ENCODE measurements at regions not wholly inside any gene's neighbourhood (a gene's known extent, or its start where the extent isn't known, plus 50 kb on each side); places are given as distances from the start of the nearest gene placed in this dataset.

DNA sequence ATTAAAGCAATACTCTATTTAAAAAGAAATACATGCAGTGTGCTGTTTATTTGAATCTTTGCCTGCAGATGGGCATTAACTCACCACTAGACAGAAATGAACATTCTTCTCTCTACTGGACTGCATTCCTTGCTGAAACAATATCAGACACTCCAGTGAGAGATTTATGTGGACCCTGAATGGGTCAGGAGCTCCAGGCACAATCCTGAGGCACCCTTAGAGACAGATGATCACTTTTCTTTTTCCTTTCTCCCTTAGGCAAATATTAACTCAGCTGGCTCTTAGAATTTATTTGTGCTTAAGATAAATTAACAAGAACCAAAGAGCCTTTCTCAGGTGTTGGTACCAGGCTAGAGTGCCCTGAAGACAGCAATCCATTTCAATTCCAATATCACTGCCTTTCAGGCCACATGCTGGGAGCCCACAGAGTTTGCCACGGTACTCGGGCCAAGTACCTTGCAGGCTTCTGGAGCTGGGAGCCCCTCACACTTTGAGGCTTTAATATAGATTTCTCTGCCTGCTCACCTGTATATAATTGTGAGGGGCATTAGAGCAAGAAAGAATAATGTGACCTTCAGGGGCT lies 173.0 kb downstream of the EMP1 start:
- Histone ChIP-seq H3K9me3 (ENCODE audit: low read depth) (no peaks in the 10 kb centered on the region), H3K9me2 (replicated peaks; ENCODE audit: insufficient read depth) (no peaks in the 10 kb centered on the region), H2AFZ (no peak overlapping the region), H3K27ac (no peak overlapping the region), H3K4me3 (no peak overlapping the region), H3K4me1 (ENCODE audit: insufficient read depth) (peaks cover 20% of the 10 kb centered on the region), H3K79me2 (no peaks in the 10 kb centered on the region), H3K36me3 (replicated peaks; ENCODE audit: insufficient read depth, low read depth) (no peaks in the 10 kb centered on the region), H3K27me3 (no peaks in the 10 kb centered on the region), H4K20me1 (ENCODE audit: insufficient read depth, poor library complexity, severe bottlenecking) (no peaks in the 10 kb centered on the region), H3K4me2 (no peak overlapping the region)
- DNase-seq (ENCODE audit: low spot score), result no peak
- 62% methylated on average over 2 of the region's 2 CpGs for WGBS (ENCODE audit: low lambda C conversion rate, missing lambda C conversion rate)
- TF ChIP-seq, protein P1, sequence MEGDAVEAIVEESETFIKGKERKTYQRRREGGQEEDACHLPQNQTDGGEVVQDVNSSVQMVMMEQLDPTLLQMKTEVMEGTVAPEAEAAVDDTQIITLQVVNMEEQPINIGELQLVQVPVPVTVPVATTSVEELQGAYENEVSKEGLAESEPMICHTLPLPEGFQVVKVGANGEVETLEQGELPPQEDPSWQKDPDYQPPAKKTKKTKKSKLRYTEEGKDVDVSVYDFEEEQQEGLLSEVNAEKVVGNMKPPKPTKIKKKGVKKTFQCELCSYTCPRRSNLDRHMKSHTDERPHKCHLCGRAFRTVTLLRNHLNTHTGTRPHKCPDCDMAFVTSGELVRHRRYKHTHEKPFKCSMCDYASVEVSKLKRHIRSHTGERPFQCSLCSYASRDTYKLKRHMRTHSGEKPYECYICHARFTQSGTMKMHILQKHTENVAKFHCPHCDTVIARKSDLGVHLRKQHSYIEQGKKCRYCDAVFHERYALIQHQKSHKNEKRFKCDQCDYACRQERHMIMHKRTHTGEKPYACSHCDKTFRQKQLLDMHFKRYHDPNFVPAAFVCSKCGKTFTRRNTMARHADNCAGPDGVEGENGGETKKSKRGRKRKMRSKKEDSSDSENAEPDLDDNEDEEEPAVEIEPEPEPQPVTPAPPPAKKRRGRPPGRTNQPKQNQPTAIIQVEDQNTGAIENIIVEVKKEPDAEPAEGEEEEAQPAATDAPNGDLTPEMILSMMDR (IDR thresholded peaks at IDR 0.05; ENCODE audit: poor library complexity), result no peak
- TF ChIP-seq EZH2phosphoT487 (IDR thresholded peaks at IDR 0.05; ENCODE audit: low read depth, severe bottlenecking, unreplicated experiment) (no peak), EZH2 (IDR thresholded peaks at IDR 0.05; ENCODE audit: borderline replicate concordance) (no peak)

DNA sequence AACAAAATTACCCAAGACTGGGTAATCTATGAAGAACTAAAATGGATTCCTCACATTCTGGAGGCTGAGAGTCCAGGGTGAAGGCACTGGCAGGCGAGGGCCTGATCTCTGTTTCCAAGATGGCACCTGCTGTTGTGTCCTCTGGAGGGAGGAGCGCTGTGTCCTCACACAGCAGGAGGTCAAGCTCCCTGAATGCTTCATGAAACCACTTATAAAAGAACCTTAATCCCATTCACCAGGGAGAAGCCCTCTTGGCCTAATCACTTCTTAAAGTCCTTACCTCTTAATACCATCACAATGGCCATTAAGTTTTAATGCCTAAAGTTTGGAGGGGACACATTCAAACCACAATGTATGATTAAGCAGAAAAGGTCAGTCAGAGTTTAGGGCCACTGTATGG lies 172.4 kb downstream of the EMP1 start:
- no peaks in the 10 kb centered on the region for H3K79me2 ChIP-seq
- no peaks in the 10 kb centered on the region for H3K27me3 ChIP-seq
- no peaks in the 10 kb centered on the region for H4K20me1 ChIP-seq (ENCODE audit: insufficient read depth, poor library complexity, severe bottlenecking)
- H3K27ac ChIP-seq, result no peak overlapping the region
- no peaks in the 10 kb centered on the region for H3K36me3 ChIP-seq (replicated peaks; ENCODE audit: insufficient read depth, low read depth)
- WGBS (ENCODE audit: low lambda C conversion rate, missing lambda C conversion rate), result 100% methylated on average over 2 of the region's 2 CpGs
- H3K9me2 ChIP-seq (replicated peaks; ENCODE audit: insufficient read depth), result no peaks in the 10 kb centered on the region
- no peak overlapping the region for H3K4me3 ChIP-seq
- no peak overlapping the region for H3K4me2 ChIP-seq
- H2AFZ ChIP-seq, result no peak overlapping the region
- TF ChIP-seq EZH2phosphoT487 (IDR thresholded peaks at IDR 0.05; ENCODE audit: low read depth, severe bottlenecking, unreplicated experiment), result no peak
- TF ChIP-seq, protein P1 (IDR thresholded peaks at IDR 0.05; ENCODE audit: poor library complexity), result no peak
- TF ChIP-seq EZH2 (IDR thresholded peaks at IDR 0.05; ENCODE audit: borderline replicate concordance), result no peak
- peaks cover 20% of the 10 kb centered on the region for H3K4me1 ChIP-seq (ENCODE audit: insufficient read depth)
- no peaks in the 10 kb centered on the region for H3K9me3 ChIP-seq (ENCODE audit: low read depth)
- DNase-seq (ENCODE audit: low spot score), result no peak

DNA sequence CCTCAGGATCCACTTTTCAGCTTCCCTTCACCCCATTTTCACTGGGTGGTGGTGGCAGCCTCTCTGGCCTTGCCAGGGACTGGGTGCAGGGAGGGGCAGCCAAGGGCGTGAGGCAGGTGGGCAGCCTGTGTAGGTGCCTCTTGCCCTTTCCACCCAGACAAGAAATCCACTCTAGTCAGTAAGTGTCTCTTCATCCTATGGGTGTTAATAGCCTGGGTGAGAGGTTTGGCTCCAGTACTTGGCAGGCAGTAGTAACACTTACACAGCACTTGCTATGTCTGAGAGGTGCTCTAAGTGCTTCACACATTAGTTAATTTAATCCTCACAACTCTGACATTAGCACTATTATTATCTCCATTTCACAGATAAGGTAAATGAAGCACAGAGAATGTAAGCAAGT lies 171.9 kb downstream of the EMP1 start:
- Histone ChIP-seq H3K4me3 (no peak overlapping the region), H3K79me2 (no peaks in the 10 kb centered on the region), H2AFZ (no peak overlapping the region), H3K36me3 (replicated peaks; ENCODE audit: insufficient read depth, low read depth) (no peaks in the 10 kb centered on the region), H3K9me2 (replicated peaks; ENCODE audit: insufficient read depth) (no peaks in the 10 kb centered on the region), H3K27ac (no peak overlapping the region), H4K20me1 (ENCODE audit: insufficient read depth, poor library complexity, severe bottlenecking) (no peaks in the 10 kb centered on the region), H3K4me1 (ENCODE audit: insufficient read depth) (peaks cover 20% of the 10 kb centered on the region), H3K9me3 (ENCODE audit: low read depth) (no peaks in the 10 kb centered on the region), H3K27me3 (no peaks in the 10 kb centered on the region), H3K4me2 (no peak overlapping the region)
- 69% methylated on average over 1 of the region's 1 CpG for WGBS (ENCODE audit: low lambda C conversion rate, missing lambda C conversion rate)
- TF ChIP-seq EZH2phosphoT487 (IDR thresholded peaks at IDR 0.05; ENCODE audit: low read depth, severe bottlenecking, unreplicated experiment) (no peak), EZH2 (IDR thresholded peaks at IDR 0.05; ENCODE audit: borderline replicate concordance) (no peak)
- TF ChIP-seq, protein P1 (IDR thresholded peaks at IDR 0.05; ENCODE audit: poor library complexity), result no peak
- no peak for DNase-seq (ENCODE audit: low spot score)
